Progenitor cell of endocrine pancreas (in vitro differentiated cells): ENCODE measurements at regions not wholly inside any gene's neighbourhood (a gene's known extent, or its start where the extent isn't known, plus 50 kb on each side); places are given as distances from the start of the nearest gene placed in this dataset.

ENCODE experiments used
- DNase-seq: peaks from one replicate; pipeline ENCODE4 v3.0.0; 2021; ENCODE audit warnings: low spot score; ENCODE audit not compliant: unreplicated experiment
- H3K27ac Mint-ChIP-seq: 2 replicates; pipeline ENCODE4 v1.8.0; 2021; ENCODE audit warnings: mild to moderate bottlenecking, moderate library complexity, mixed read lengths
- H3K27me3 Mint-ChIP-seq: 2 replicates; pipeline ENCODE4 v1.8.0; 2021; ENCODE audit warnings: mixed read lengths
- H3K36me3 Mint-ChIP-seq: 2 replicates; pipeline ENCODE4 v1.8.0; 2022; ENCODE audit warnings: mixed read lengths; ENCODE audit not compliant: insufficient read depth
- H3K4me1 Mint-ChIP-seq: 2 replicates; pipeline ENCODE4 v1.8.0; 2021; ENCODE audit warnings: low read depth, mixed read lengths
- H3K4me3 Mint-ChIP-seq: 2 replicates; pipeline ENCODE4 v1.8.0; 2021; ENCODE audit warnings: low read depth, mild to moderate bottlenecking, moderate library complexity, mixed read lengths
- H3K9me3 Mint-ChIP-seq: 2 replicates; pipeline ENCODE4 v1.8.0; 2021; ENCODE audit warnings: low read depth, mixed read lengths
- TF ChIP-seq, protein P1 (sequence below): fragments of 200-600 bp; sonication (generic); IDR thresholded peaks from one replicate; pipeline ENCODE4 v1.5.0; 2021; ENCODE audit warnings: antibody characterized with exemption, mild to moderate bottlenecking; ENCODE audit not compliant: unreplicated experiment

DNA sequence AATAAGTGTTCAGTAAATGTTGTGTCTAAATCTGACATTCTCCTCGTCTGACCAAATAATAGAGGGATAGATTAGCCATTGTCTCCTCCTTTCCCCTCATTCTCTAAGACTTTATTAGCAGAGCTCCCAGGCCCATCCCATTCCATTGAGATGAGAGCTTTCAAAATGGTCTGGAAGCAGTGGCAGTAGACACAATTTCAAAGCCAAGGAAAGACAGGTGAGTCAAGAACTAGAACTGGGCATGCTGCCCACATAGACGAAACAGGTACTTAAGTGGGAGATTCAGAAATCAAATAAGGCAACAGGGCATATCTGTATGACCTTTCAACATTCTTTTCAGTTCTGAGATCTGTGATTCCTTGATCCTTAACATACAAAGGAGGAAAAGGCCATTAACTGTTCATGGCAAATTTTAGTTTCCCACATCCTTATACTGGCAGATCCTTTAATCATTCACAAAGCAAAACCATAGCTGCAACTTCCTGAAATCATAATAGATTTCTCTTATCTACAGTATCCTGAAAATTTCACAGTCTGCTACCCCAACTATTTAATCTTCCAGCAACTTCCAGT is 96.6 kb upstream of the KCNA4 start:
- Mint-ChIP-seq H3K9me3 (no peaks in the 10 kb centered on the region), H3K4me1 (no peaks in the 10 kb centered on the region), H3K27ac (no peak overlapping the region), H3K27me3 (no peaks in the 10 kb centered on the region), H3K4me3 (no peak overlapping the region), H3K36me3 (no peaks in the 10 kb centered on the region)
- TF ChIP-seq, protein P1, sequence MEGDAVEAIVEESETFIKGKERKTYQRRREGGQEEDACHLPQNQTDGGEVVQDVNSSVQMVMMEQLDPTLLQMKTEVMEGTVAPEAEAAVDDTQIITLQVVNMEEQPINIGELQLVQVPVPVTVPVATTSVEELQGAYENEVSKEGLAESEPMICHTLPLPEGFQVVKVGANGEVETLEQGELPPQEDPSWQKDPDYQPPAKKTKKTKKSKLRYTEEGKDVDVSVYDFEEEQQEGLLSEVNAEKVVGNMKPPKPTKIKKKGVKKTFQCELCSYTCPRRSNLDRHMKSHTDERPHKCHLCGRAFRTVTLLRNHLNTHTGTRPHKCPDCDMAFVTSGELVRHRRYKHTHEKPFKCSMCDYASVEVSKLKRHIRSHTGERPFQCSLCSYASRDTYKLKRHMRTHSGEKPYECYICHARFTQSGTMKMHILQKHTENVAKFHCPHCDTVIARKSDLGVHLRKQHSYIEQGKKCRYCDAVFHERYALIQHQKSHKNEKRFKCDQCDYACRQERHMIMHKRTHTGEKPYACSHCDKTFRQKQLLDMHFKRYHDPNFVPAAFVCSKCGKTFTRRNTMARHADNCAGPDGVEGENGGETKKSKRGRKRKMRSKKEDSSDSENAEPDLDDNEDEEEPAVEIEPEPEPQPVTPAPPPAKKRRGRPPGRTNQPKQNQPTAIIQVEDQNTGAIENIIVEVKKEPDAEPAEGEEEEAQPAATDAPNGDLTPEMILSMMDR: no peak
- DNase-seq: no peak

DNA sequence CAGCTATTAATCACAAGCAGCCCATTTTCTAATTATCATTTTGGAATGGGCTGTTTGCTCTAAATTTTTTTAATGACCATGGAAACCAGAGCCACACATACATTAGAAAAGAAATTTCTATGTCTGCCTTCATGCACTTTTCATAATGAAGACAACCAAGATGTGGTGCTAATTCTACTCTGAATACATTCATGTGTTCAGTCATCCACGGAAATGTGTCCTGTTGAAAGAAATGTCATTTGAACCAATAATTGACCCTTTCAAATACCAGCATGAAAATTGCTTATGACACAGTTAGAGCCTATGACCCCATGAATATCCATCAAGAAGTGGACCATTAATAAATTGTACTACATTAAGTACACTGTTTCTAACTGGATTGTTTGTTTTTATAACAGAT is 99.7 kb upstream of the KCNA4 start:
- Mint-ChIP-seq H3K4me1 (no peaks in the 10 kb centered on the region), H3K27me3 (no peaks in the 10 kb centered on the region), H3K4me3 (no peak overlapping the region), H3K36me3 (no peaks in the 10 kb centered on the region), H3K9me3 (no peaks in the 10 kb centered on the region), H3K27ac (no peak overlapping the region)
- TF ChIP-seq, protein P1: no peak
- DNase-seq: no peak

DNA sequence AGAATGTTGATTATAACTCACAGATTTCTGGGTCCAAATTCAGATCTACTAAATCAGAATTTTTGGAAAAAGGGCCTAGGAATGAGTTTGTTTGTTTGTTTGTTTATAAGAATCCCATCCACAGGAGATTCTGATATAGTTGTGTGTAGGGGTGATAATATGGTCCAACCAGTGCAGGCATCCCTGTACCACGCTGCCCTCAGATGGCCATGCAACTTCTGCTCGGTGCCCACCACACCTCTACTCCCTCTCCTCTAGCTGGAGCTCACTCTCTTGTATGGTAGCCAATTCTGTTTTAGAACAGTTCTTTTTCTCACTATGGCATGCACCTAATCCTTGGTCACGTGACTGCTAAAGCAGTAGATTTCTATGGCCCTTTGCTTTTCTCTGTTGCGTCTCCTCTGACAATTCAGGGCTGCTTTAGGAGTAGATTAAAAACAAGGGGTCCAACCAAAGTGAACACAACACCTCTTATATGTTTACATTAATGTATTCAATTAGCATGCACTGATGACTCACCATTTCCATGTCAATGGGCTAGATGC is 103.3 kb upstream of the KCNA4 start:
- no peak for DNase-seq
- peaks cover 4% of the 10 kb centered on the region for H3K27me3 Mint-ChIP-seq
- no peaks in the 10 kb centered on the region for H3K4me1 Mint-ChIP-seq
- no peaks in the 10 kb centered on the region for H3K36me3 Mint-ChIP-seq
- TF ChIP-seq, protein P1: no peak
- H3K4me3 Mint-ChIP-seq: no peak overlapping the region
- H3K27ac Mint-ChIP-seq: no peak overlapping the region
- H3K9me3 Mint-ChIP-seq: no peaks in the 10 kb centered on the region

DNA sequence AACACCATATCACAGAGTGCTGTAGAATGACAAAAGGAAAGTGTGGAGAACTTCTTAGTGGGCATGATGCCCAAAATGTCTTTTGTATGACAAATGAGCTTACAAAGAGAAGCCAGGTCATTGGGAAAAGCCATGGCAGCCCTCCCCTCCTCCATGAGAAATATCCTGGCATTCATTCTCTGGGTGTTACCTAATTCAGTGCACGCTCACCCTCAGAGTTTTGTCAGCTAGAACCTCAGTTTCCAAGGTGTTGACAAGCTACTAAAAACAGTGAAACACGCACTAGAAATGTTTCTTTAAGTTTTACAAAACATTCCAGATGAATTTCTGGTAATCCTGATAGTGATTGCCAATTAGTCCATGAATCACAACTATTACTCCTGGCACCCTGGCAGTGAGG is 105.4 kb upstream of the FSHB start:
- H3K27ac Mint-ChIP-seq: no peak overlapping the region
- TF ChIP-seq, protein P1: no peak
- DNase-seq: no peak
- H3K4me3 Mint-ChIP-seq: no peak overlapping the region
- peaks cover 17% of the 10 kb centered on the region for H3K27me3 Mint-ChIP-seq
- H3K4me1 Mint-ChIP-seq: no peaks in the 10 kb centered on the region
- no peaks in the 10 kb centered on the region for H3K9me3 Mint-ChIP-seq
- H3K36me3 Mint-ChIP-seq: no peaks in the 10 kb centered on the region

DNA sequence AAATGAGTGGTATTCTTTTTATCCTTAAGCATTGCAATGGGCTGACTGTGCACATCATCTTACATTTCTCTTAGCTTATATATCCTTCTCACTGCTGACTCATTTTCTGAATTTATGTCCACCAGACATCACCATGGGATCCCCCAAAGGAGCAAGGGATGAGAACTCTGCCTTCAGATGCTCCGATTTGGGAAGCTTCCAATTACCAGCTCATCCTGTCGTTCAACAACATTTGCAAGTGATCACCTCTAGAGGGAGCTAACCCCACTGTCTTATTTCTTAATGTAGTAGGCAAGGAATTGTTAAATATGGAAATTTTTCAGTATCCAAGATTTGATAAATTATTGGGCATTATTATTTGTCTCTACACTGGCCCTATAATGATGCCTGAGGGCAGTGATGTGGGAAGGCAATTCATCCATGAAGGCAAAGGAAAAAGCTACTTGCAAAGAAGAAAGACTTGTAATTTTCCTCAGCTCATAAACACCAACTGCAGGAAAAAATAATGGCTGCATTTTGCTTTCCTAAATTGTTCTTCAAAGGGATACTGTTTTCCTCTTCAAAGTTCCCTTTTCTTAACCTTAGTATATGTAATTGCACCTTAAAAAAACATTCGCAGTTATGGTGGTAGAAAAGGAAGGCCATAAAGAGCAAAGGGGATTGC is 102.4 kb upstream of the FSHB start:
- DNase-seq: no peak
- TF ChIP-seq, protein P1: peak; percentile 70
- no peaks in the 10 kb centered on the region for H3K4me1 Mint-ChIP-seq
- H3K36me3 Mint-ChIP-seq: no peaks in the 10 kb centered on the region
- H3K9me3 Mint-ChIP-seq: no peaks in the 10 kb centered on the region
- peaks cover 17% of the 10 kb centered on the region for H3K27me3 Mint-ChIP-seq
- no peak overlapping the region for H3K4me3 Mint-ChIP-seq
- no peak overlapping the region for H3K27ac Mint-ChIP-seq
